HepG2 (cell line): ENCODE measurements at regions not wholly inside any gene's neighbourhood (a gene's known extent, or its start where the extent isn't known, plus 50 kb on each side); places are given as distances from the start of the nearest gene placed in this dataset.

Experiments
- ATAC-seq: fragments of 200-7000 bp; cut with Tn5 transposase; 3 replicates; pipeline ENCODE4 v1.9.1; 2020; ENCODE audit warnings: mild to moderate bottlenecking, moderate library complexity
- BruUV-seq: library from RNA; stranded (reverse); fragments of 400-500 nt; replicated peaks from 2 replicates; lab custom pipeline; 2021; lab: Mats Ljungman, UMichigan
- CTCF ChIA-PET: fragments of 300-600 bp; formaldehyde crosslinking; extraction: SDS; loops from one replicate; lab custom pipeline; 2021; ENCODE audit warnings: low total read pairs, inconsistent platforms, low intra/inter-chr PET ratio; lab: Yijun Ruan, JAX
- POLR2A ChIA-PET: fragments of 350-600 bp; sonication (Branson Sonifier 250); formaldehyde crosslinking; loops from one replicate; lab custom pipeline; 2020; ENCODE audit warnings: antibody characterized with exemption, inconsistent platforms; lab: Yijun Ruan, JAX
- DNase-seq: peaks from one replicate; pipeline ENCODE4 v3.0.0-alpha.2; 2015; ENCODE audit warnings: low spot score
- FAIRE-seq: peaks from 3 replicates; lab custom pipeline; 2011; peaks lifted over from hg19 to GRCh38; lab: Jason Lieb, UNC
- H2AFZ ChIP-seq: one replicate; pipeline ENCODE4 v1.6.1; 2011; ENCODE audit warnings: low read length, inconsistent platforms
- H3K27ac ChIP-seq: fragments of 300-600 bp; 3 replicates; pipeline ENCODE4 v1.8.0; 2011; ENCODE audit warnings: mixed run types, mild to moderate bottlenecking, mixed read lengths, low read length, inconsistent platforms; ENCODE audit not compliant: insufficient read depth; ENCODE audit errors: extremely low read length
- H3K27me3 ChIP-seq, 2 experiments: fragments of 200-600 bp in 1 of 2; 2 replicates in 1 of 2; 3 replicates in 1 of 2; pipeline versions ENCODE4 v1.6.0 to v1.8.0; 2011; ENCODE audit warnings: low read length in 2 of 2, mild to moderate bottlenecking in 2 of 2, moderate library complexity in 2 of 2, inconsistent platforms in 1 of 2; ENCODE audit not compliant: insufficient read depth in 2 of 2, control insufficient read depth in 1 of 2
- H3K36me3 ChIP-seq, 2 experiments: fragments of 200-600 bp in 1 of 2; replicated peaks in 1 of 2; 2 replicates in 1 of 2; 3 replicates in 1 of 2; pipeline versions ENCODE4 v1.5.1 to v1.8.0; 2011; ENCODE audit warnings: low read length in 2 of 2, inconsistent platforms in 1 of 2; ENCODE audit not compliant: insufficient read depth in 2 of 2, control insufficient read depth in 1 of 2
- H3K4me1 ChIP-seq: 2 replicates; pipeline ENCODE4 v1.5.1; 2012; ENCODE audit warnings: low read length, inconsistent platforms; ENCODE audit not compliant: insufficient read depth
- H3K4me2 ChIP-seq: 2 replicates; pipeline ENCODE4 v1.6.0; 2011; ENCODE audit warnings: low read depth, low read length, inconsistent platforms
- H3K4me3 ChIP-seq, 3 experiments: fragments of 200-600 bp in 1 of 3; sonication (generic), shearing (Covaris generic) in 1 of 3; replicated peaks in 1 of 3; 2 replicates each; pipeline ENCODE4 v1.5.1; 2011 to 2016; ENCODE audit warnings: low read length in 3 of 3, inconsistent platforms in 2 of 3, low read depth in 2 of 3, mild to moderate bottlenecking in 2 of 3, control low read depth in 1 of 3, mixed read lengths in 1 of 3; ENCODE audit not compliant: insufficient read depth in 1 of 3
- H3K79me2 ChIP-seq: one replicate; pipeline ENCODE4 v1.6.1; 2011; ENCODE audit warnings: low read length, inconsistent platforms; ENCODE audit not compliant: insufficient read depth
- H3K9ac ChIP-seq: 2 replicates; pipeline ENCODE4 v1.6.0; 2011; ENCODE audit warnings: mild to moderate bottlenecking, low read depth, low read length, inconsistent platforms; ENCODE audit not compliant: insufficient read depth
- H3K9me3 ChIP-seq: 2 replicates; pipeline ENCODE4 v1.5.1; 2012; ENCODE audit warnings: mild to moderate bottlenecking, low read length
- H4K20me1 ChIP-seq: 2 replicates; pipeline ENCODE4 v1.6.0; 2011; ENCODE audit warnings: inconsistent platforms, mild to moderate bottlenecking, low read length, moderate library complexity; ENCODE audit not compliant: insufficient read depth
- HDAC6 ChIP-seq: fragments of 200-600 bp; sonication (generic); IDR thresholded peaks from 2 replicates; pipeline ENCODE4 v1.7.0; 2017; ENCODE audit warnings: mild to moderate bottlenecking, antibody characterized with exemption, low read length, low read depth
- HINFP ChIP-seq: sonication (generic); formaldehyde crosslinking; IDR thresholded peaks from 2 replicates; pipeline ENCODE4 v1.4.0; 2020; ENCODE audit warnings: low read depth, mild to moderate bottlenecking, missing genetic modification reagents
- KAT2B ChIP-seq: fragments of 150-350 bp; IDR thresholded peaks from 2 replicates; pipeline ENCODE4 v1.6.1; 2014; ENCODE audit warnings: low read depth, low read length, borderline replicate concordance
- KLF11 ChIP-seq: IDR thresholded peaks from 2 replicates; pipeline ENCODE4 v1.6.1; 2016; ENCODE audit warnings: missing compliant biosample characterization
- MEF2D ChIP-seq: sonication (generic); formaldehyde crosslinking; IDR thresholded peaks from 2 replicates; pipeline ENCODE4 v1.5.1; 2020; ENCODE audit warnings: mild to moderate bottlenecking, missing genetic modification reagents
- NAIF1 ChIP-seq: sonication (generic); formaldehyde crosslinking; IDR thresholded peaks from 2 replicates; pipeline ENCODE4 v1.5.0; 2020; ENCODE audit warnings: mild to moderate bottlenecking, missing genetic modification reagents, borderline replicate concordance
- PRDM4 ChIP-seq: sonication (generic); formaldehyde crosslinking; IDR thresholded peaks from 2 replicates; pipeline ENCODE4 v1.9.0; 2021; ENCODE audit warnings: missing genetic modification reagents, borderline replicate concordance
- SMC3 ChIP-seq: IDR thresholded peaks from 2 replicates; pipeline ENCODE4 v1.6.1; 2011; ENCODE audit warnings: low read length, improper control_type of control experiment
- THAP11 ChIP-seq: IDR thresholded peaks from 2 replicates; pipeline ENCODE4 v1.6.1; 2016; ENCODE audit warnings: missing biosample characterization, missing genetic modification reagents
- TMF1 ChIP-seq: sonication (generic); formaldehyde crosslinking; IDR thresholded peaks from 2 replicates; pipeline ENCODE4 v1.8.1; 2022; ENCODE audit warnings: low read depth, missing genetic modification reagents
- TP53 ChIP-seq: sonication (generic); formaldehyde crosslinking; conservative IDR thresholded peaks from 2 replicates; pipeline ENCODE4 v1.4.0; 2020; ENCODE audit warnings: missing genetic modification reagents
- ZEB1 ChIP-seq: IDR thresholded peaks from 2 replicates; pipeline ENCODE4 v1.6.1; 2012; ENCODE audit warnings: mild to moderate bottlenecking, low read depth, inconsistent platforms; ENCODE audit not compliant: insufficient replicate concordance
- ZFX ChIP-seq: sonication (generic); formaldehyde crosslinking; IDR thresholded peaks from 2 replicates; pipeline ENCODE4 v1.4.0; 2020; ENCODE audit warnings: mild to moderate bottlenecking, low read depth, missing genetic modification reagents, moderate library complexity
- ZFYVE20 ChIP-seq: sonication (generic); formaldehyde crosslinking; IDR thresholded peaks from 2 replicates; pipeline ENCODE4 v1.8.0; 2023; ENCODE audit warnings: low read depth, mild to moderate bottlenecking, moderate library complexity, missing genetic modification reagents, borderline replicate concordance
- ZNF589 ChIP-seq: sonication (generic); formaldehyde crosslinking; conservative IDR thresholded peaks from 2 replicates; pipeline ENCODE4 v1.8.0; 2022; ENCODE audit warnings: mild to moderate bottlenecking, moderate library complexity, missing genetic modification reagents
- ZNF776 ChIP-seq: sonication (generic); formaldehyde crosslinking; IDR thresholded peaks from 2 replicates; pipeline ENCODE4 v1.4.0; 2020; ENCODE audit warnings: mild to moderate bottlenecking, missing genetic modification reagents
- WGBS: methylation state at CpG from one replicate; pipeline ENCODE4 v1.1.6; 2017; ENCODE audit warnings: low lambda C conversion rate; 5-methylcytosine and 5-hydroxymethylcytosine counted together
- in situ Hi-C: cut with HindIII; loops from 2 replicates; pipeline ENCODE4 v1.10.0; 2017; ENCODE audit warnings: low pct_unique_long_range_greater_than_20kb; ENCODE audit not compliant: extremely low pct_ligation_motif_present
- intact Hi-C: fragments of 100-400 bp; cut with micrococcal nuclease; formaldehyde crosslinking; loops from one replicate; pipeline ENCODE4 v1.10.0; 2022; ENCODE audit not compliant: unreplicated experiment
- TF ChIP-seq, protein P1 (sequence below): sonication (generic); formaldehyde crosslinking; IDR thresholded peaks from 2 replicates; pipeline ENCODE4 v1.5.0; 2020; ENCODE audit warnings: missing genetic modification reagents
- TF ChIP-seq, protein P2 (sequence below): sonication (generic); formaldehyde crosslinking; IDR thresholded peaks from 2 replicates; pipeline ENCODE4 v1.5.0; 2020; ENCODE audit warnings: missing genetic modification reagents

DNA sequence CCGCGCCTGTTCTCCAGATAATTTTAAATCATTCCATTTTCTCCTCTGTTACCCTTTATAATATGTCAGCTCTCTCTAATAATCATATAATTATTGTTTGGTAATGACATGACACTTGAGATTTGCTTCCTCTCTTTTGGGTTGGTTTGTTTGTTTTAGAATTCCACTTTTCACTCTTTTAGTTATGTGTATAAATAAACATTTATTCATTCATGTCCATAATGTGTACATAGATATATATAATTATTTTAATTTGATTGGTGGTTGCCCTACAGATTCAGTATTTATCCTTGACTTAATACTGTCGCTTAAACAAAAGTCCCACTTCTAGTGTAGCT lies 93.4 kb upstream of the FMN2 start:
- no peak for ATAC-seq
- CTCF ChIA-PET, result no interaction called here
- no peaks in the 10 kb centered on the region for H3K36me3 ChIP-seq
- H2AFZ ChIP-seq, result no peak overlapping the region
- no peak overlapping the region for H3K4me3 ChIP-seq
- H3K9ac ChIP-seq, result no peak overlapping the region
- H3K27me3 ChIP-seq, result no peaks in the 10 kb centered on the region
- TF ChIP-seq ZFYVE20 (CRISPR knock-in tag), result no peak
- no peak for TF ChIP-seq ZFX (CRISPR knock-in tag)
- no peak for TF ChIP-seq TP53 (CRISPR knock-in tag)
- no peak for TF ChIP-seq PRDM4 (CRISPR knock-in tag)
- no peak for TF ChIP-seq ZNF776
- no peak for TF ChIP-seq KAT2B
- TF ChIP-seq HDAC6, result no peak
- no peak for TF ChIP-seq KLF11 (CRISPR knock-in tag)
- no peak for TF ChIP-seq MEF2D (CRISPR knock-in tag)
- no peak for TF ChIP-seq ZEB1
- TF ChIP-seq NAIF1 (CRISPR knock-in tag), result no peak
- TF ChIP-seq THAP11 (CRISPR knock-in tag), result no peak
- no peak for TF ChIP-seq ZNF589 (CRISPR knock-in tag)
- TF ChIP-seq, protein P1, sequence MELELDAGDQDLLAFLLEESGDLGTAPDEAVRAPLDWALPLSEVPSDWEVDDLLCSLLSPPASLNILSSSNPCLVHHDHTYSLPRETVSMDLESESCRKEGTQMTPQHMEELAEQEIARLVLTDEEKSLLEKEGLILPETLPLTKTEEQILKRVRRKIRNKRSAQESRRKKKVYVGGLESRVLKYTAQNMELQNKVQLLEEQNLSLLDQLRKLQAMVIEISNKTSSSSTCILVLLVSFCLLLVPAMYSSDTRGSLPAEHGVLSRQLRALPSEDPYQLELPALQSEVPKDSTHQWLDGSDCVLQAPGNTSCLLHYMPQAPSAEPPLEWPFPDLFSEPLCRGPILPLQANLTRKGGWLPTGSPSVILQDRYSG (CRISPR knock-in tag), result no peak
- TF ChIP-seq TMF1 (CRISPR knock-in tag), result no peak
- no peak for TF ChIP-seq HINFP (CRISPR knock-in tag)
- no peak for TF ChIP-seq SMC3
- TF ChIP-seq, protein P2, sequence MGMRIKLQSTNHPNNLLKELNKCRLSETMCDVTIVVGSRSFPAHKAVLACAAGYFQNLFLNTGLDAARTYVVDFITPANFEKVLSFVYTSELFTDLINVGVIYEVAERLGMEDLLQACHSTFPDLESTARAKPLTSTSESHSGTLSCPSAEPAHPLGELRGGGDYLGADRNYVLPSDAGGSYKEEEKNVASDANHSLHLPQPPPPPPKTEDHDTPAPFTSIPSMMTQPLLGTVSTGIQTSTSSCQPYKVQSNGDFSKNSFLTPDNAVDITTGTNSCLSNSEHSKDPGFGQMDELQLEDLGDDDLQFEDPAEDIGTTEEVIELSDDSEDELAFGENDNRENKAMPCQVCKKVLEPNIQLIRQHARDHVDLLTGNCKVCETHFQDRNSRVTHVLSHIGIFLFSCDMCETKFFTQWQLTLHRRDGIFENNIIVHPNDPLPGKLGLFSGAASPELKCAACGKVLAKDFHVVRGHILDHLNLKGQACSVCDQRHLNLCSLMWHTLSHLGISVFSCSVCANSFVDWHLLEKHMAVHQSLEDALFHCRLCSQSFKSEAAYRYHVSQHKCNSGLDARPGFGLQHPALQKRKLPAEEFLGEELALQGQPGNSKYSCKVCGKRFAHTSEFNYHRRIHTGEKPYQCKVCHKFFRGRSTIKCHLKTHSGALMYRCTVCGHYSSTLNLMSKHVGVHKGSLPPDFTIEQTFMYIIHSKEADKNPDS (CRISPR knock-in tag), result no peak
- in situ Hi-C loops (no loop called here), intact Hi-C loops (no loop called here)
- no TSS peak for BruUV-seq
- DNase-seq, result no peak
- FAIRE-seq, result no peak
- H3K27ac ChIP-seq, result no peak overlapping the region
- no peaks in the 10 kb centered on the region for H4K20me1 ChIP-seq
- no peak overlapping the region for H3K4me2 ChIP-seq
- no peaks in the 10 kb centered on the region for H3K79me2 ChIP-seq
- POLR2A ChIA-PET, result no interaction called here
- H3K9me3 ChIP-seq, result no peaks in the 10 kb centered on the region
- WGBS, result 68% methylated on average over 3 of the region's 3 CpGs
- H3K4me1 ChIP-seq, result no peaks in the 10 kb centered on the region
